Islet of Langerhans (tissue), 1 donor: ENCODE measurements at regions not wholly inside any gene's neighbourhood (a gene's known extent, or its start where the extent isn't known, plus 50 kb on each side); places are given as distances from the start of the nearest gene placed in this dataset.

Experiments
- FAIRE-seq: peaks from one replicate; lab custom pipeline; 2011; peaks lifted over from hg19 to GRCh38; lab: Jason Lieb, UNC

DNA sequence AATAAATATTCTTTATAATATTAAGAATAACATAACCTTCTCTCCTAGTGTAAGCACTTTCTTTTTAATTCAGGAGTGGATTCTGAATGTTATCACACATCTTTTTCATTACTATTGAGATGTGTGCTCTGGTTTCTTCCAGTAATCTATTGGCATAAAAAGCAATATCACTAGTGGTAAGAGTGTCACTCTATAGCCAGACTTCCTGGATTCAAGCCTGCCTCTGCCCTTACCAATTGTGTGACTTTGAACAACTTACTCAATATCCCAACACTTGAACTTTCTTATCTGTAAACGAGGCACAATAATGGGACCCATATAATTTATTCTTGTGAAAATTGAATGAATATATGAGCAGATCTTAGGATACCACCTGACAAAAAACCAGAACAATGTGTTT lies 71.0 kb downstream of the SEM1 start:
- FAIRE-seq = no peak

DNA sequence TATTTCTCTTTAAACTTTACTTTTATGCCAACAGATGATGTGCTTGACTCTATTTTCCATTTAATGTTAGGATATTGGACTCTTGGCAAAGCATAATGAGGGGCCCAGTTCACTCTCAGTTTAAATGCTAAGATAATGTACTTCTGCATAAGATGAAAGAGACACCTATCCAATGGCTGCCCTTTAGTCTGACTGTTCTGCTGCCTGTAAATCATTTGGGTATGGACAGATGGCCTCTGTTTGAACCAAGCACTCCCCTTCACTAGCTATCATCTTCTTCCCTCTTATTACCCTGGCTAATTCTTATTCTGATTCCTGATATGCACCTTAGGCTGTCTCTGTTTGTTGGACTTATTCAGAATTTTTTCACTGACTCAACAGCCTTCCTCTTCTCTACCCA lies 72.1 kb downstream of the SEM1 start:
- FAIRE-seq = no peak

DNA sequence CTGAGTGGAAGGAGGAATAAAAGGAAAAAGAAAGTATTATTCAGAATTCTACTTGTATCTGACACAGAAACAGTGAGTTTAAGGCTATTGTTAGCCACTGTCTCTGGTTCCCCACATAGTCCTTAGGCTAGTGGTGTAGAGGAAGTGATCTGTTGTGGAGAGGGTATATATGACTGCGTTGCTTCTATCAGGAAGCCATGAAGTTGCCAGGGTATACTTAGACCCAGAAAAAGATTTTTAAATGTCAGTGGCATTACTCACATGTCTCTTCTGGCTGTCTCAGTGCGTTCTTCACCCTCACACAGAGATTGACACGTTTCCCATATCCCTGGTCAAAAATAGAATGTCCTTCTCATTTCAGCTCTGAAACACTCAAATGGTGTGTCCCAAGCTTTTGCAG lies 72.7 kb downstream of the SEM1 start:
- no peak for FAIRE-seq

DNA sequence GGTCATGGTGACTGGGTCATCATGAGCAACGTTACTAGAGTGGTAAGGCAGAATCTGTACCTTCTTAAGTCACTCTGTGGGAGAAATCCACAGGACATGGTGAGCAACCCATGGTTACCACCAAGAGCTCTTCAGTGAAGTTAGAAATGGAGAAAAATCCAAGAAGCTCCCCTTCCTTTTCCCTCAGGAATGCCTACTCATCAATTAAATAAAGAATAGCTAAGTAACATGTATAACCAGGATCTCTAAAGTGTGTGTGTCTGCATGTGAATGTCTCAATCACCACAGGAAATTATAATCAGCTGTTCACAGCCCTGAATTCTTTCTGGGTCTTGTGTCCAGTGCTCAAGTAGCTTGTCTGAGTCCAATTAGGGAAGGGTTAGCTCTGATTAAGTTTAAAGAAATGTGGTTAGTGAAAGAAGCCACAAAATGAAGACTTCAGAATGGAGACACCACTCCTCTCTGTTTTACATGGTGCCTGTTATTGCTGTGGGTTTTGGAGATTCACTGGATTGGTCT lies 73.2 kb downstream of the SEM1 start:
- FAIRE-seq = no peak

DNA sequence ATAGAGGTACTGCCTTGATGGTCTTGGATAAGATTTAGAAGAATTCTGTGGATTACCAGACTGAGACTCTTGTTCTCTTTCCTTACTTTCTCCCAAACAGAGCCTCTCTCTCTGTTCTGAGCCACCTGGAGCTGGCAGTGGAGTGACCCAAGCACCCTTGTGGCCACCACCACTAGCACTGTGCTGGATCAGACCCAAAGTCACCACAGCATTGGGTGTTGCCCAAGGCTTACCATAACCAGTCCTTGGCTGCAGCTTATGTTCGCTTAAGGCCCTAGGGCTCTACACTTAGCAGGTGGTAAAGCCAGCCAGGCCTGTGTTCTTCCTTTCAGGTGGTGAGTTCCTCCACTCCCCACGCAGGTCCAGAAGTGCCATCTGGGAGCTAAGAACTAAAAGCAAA lies 79.8 kb downstream of the SEM1 start:
- no peak for FAIRE-seq

DNA sequence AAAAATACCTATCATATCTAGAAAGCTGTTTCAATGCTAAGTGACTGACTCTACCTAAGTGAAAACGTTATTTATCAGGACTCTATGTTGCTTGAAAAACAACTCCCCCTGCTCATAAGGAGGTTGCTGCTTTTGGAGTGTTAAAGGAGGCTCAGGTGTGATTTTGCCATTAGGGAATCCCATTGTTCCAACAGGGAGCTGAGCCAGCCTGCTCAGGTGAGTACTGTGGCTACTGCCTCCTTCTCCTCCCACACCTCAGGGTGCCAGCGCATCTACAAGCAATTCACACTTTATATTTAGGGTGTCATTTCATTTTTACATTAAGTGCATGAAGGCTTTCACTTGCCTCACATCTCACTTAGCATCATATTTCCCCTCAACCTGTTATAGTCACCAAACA lies 84.7 kb downstream of the SEM1 start:
- no peak for FAIRE-seq

DNA sequence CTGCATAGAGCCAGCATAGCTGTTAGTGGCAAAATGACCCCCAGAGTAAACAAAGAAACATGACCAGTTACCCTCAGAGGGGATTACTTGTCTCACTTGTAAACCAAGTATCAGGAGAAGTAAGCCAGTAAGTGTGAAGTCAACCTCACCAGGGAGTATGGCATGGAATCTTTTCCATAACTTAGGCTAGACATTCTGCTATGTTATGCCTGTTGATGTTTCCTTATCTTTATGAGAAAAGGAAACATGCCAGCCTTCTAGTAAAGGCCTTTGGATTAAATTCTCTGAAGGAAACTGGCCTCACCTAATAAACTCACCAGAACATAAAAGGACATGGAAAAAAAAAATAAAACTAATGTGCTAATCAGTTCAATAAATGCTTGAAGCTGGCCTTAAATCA lies 87.7 kb downstream of the SEM1 start:
- FAIRE-seq = no peak

DNA sequence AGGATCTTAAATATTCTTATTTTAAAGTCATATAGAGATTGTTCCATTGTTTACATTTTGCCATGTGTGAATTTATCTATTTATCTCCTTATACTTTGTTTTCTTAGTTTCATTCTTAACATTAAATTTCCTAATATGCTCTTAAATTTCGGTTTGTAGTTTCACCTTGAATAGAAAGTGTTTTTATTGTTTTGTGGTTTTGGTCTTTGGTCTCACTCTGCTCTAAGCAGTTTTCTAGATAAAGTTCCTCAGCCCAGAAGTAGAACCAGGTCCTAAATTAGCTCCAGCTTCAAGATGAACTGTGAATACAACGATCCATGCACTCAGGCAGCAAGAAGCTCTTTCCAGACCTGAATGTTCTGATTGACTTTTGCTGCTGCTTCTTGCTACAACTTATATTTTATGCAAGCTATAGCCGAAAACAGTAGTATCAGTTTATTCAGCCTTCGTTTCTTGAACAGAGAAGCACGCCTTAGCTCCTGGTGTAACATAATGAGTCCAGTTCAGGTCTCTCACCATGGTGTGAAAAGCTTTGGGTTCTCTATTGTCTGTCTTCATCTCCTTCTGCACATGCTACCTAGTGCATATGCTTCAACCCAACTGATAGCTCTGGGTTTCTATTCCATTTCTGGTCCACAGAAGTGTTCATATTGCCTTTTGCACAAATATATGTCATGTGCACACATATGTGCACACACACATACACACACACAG lies 95.3 kb downstream of the SEM1 start:
- FAIRE-seq = no peak

DNA sequence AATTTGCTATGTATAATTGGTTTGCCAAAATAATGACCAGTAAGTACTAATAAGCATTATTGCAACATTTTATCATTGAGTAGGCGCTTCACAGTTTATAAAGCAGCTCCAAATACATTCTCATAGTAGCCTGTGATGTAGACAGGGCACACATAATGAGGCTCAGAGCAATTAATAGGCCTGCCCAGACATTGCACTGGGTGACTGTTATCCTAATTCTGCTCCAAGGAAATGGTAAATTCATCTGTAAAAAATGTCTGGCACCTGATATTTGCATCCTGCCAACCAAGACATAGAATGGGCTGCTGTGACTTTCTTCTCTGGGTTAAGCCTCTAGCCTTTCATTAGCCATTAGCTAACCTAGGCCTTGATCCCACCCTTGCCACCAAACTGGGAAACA lies 97.6 kb downstream of the SEM1 start:
- no peak for FAIRE-seq

DNA sequence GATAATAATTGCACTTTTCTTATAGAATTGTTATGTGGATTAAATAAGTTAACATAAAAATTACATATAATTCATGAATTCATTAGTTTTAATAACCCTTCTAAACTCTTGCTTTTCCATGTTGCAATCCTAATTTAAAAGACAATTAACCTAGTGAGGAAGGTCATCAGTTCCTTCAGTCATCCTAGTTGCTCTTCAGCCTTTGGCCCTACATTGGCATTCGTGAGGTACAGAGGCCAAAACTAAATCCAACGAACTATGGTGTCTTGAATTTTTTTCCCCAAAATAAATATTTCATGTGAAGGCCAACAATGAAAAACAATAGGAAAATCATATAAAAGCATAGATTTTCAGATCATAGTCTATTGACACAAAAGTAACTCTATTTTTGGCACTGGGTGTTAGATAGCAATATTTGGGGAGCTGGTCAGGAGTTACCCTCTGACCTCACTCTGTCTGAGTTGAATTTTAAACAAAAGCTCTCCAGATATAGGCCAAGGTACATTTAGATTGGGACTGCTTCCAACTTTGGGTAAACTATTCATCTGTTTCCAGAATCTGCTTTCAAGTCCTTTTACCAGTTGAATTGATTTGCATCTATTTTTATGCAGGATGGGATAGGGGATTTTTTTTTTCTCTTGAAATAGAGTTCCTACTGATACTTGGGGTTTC lies 104.5 kb downstream of the SEM1 start:
- FAIRE-seq = no peak

DNA sequence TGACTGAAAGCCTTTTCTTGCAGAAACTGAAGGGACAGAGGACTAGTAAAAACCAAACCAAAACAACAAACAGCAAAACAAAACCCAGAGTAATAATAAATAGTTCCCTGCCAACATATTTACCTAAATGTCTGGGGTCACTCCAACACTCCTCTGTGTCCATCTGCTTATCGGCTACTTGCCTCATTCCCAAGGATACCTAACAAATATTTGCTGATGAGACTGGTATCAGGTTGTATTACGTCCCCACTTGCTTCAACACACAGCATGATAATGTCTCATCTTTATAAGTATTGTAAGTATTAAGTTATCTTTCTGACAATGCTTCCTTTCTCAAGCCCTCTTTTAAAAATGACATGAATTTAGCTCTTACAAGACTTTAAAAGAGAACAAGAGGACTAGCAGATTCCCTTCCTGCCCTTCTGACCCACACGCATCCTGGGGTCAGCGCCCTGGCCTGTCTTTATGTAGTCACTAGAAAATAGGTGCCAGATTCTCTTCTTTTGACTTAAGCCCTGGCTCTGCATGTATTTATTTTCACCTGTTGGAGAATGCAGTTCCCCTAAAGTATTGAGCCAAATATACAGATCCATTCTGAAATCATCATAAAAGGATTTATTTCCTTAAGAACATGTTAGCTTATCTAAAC lies 110.2 kb downstream of the SEM1 start:
- FAIRE-seq = no peak

DNA sequence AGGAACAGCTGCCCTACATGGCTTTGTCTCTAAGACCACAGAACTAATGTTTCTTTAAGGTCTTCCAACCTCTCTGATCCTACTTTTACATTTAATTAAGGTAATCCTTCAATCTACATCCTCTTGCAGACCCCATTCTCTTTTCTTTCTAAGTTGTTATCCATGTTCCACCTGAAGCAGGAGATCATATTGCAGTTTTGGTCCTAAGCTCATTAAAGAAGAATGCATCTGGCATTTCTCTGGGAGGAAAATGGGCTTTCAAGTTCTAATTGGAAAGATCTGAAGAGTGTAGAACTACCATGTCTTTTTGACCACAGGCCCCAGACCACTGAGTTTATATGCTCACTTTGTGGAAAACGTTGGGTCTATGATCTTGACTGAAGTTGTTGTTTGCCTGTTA lies 111.2 kb downstream of the SEM1 start:
- no peak for FAIRE-seq

DNA sequence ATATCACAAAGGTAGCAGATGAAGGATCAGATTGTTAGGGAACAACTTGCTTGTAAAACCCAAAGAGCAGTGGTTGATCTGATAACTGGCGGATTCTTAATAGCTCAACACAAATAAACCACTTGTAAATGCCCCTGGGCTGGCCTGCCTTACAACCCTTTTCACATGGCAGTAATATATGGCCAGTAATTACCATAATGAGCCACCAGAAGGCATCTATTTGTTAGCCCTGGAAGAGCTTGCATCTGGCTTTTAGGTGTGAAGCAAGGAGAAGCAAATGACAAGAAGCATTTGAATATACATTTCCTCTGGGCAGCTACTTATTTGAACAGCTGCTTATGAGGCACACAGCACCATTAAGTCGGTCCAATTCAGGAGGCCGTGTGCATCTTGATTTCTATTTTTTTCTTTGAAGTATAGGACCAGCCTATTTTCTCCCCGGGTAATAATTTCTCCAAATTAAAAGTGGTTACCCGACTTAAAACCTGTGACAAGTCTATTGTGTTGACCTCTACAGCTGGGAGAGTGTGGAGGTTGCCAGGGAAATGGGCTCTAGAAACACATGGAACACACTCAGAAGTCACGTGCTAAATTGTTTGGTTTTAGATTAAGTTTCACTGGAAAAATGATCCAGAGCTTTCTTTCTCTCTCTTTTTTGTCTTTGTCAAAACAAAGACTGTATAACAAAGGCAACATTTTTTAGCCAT lies 113.4 kb downstream of the SEM1 start:
- peak; percentile 30 for FAIRE-seq

DNA sequence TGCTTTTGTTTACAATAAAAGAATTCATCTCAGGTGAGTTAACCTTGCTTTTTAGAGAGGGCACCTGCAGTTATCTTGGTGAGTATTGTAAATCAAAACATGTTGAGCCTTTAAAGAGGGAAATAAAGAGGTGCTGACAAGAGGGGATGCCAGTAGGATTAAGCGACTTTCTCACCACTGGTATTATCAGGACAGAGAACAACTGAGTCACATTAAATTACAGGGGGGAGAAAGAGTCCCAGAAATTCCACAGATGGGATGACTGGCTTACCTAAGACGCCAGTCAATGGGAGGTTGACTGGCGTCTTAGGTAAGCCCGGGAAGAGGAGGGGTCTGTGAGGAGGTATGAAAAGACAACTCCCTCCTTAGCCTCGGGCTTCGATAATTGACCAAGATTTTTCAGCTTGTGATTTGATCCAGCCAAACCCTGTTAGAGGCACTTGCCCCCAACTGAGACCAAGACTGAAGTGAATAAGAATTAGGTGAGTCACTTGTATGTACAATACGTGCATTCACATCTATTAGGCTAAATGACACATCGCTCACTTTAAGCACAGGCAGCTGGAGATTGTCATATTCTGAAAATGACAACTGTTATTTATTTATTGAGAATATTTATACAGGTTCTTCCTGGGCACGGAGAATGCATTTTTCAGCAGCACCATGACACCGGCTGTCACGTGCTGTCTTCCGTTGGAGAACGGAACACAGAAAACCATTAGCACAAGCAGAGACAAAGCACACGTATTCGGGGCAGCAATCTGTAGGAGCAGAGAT lies 117.6 kb downstream of the SEM1 start:
- no peak for FAIRE-seq

DNA sequence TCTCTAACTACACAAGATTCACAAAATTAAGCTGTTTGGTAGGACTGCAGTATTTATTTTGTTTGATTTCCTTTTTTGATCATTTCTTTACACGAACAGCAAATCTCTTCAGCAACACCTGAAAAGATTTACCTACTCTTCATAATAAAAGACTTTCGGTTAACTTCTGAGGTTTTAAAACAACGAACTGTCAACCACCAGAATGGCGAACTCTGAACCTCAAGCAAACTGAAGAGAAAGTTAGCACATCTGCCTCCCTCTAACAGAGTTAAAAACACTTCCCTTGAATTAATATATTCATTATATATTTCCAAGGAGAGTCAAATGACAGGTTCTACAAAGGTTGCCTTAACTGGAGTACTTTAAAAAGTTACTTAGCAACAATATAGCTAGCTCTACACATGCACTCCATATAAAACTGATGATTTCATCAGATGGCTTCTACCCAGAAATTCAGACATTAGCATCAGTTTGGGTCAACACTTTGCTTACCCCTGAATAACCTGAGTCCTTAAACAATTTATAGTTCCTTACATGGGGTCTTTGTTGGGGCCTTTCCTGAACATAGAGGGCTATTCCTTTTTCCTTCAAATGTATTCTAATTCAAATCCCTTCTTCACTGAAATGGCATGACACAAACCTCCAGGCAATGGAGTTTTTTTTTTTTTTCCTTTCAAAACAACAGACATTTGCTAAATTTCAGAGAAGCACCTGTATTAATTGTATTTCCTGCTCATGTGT lies 118.3 kb downstream of the SEM1 start:
- no peak for FAIRE-seq

DNA sequence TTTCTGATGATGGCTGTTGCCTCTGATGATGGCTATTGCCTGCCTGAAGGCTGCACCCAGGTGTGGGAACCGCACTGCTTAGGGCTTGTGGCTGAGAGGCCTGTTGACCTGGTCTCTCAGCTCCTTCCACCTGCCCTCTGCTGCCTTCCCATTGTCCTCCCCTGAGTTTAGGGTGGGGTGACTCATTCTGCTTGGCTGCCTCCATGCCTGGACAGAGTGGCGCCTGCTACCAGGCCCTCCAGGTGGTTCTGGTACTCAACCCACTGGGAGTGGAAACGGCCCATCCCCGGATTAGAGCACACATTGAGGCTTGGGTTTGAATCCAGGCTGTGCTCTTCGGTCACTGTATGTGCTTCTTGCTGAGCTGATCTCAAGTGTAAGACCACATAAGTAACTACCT lies 120.6 kb downstream of the SEM1 start:
- no peak for FAIRE-seq

DNA sequence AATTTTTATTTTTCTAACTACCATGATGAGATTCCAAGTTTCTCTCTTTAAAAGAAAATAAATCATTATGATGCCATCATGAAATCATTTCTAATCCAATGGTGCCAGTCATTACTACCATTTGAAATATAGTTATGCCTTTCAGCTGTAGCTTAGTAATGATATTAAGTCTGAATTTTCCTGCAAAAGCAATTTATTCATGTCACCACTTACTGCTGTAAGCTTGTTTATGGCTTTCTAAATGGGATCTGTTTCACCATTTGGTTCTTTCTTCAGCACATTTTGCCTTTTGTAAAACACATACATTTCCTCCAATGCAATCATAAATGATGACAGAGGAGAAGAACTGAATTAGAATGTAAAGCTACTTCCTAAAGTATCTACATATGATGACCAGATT lies 130.5 kb downstream of the SEM1 start:
- FAIRE-seq = no peak

DNA sequence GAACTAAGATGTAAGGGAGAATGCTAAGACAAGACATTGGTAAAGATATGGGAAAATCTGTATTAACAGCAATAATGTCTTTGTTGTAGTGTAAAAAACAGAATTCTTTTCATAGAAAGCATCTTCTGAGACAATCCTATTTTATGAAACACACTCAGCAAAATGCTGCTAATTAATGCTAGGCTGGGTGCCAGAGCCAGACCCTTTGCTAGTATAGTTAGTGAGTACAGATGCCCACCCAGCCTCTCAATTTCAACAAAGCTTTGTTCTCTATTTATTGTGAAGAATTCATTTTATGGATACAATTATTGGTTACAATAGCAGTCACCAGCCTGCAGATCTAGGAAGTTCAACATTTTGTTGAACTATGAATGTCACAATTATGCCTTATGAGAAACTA lies 131.0 kb downstream of the SEM1 start:
- FAIRE-seq = no peak

DNA sequence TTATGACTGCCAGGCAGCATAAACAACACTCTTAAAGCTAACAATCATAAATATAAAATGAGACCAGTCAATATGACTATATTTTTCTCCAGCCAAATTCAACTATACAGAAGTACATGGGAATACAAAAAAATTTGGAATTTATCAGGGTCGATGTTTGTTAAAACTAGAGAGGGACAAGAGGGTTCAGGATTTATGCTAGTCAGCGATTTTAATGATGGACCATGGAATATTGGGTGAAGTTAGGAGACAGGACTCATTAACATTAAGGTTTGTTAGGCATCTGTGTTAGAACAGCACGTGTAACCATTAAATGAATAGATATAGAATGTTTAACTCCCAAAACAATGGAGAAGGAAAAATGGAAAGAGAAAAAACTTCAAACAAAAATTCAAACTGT lies 146.2 kb downstream of the SEM1 start:
- FAIRE-seq = no peak

DNA sequence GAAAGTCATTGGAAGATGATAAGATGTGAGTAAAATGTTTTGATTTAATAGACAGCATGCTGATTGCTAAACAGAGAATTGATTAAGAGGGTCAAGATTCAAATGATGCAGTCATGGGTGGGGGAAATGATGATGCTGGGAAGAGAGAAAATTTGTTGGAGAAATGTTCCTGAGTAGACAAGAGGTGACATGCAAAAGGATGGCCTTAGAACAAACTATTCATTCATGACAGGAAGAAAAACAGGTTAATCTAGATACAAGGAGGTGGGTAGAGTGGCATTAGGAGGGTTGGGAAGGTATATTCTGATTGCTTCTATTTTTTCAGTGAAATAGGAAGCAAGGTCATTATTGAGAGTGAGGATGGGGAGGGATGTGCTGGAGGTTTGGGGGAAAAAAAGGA lies 146.7 kb downstream of the SEM1 start:
- FAIRE-seq = no peak

DNA sequence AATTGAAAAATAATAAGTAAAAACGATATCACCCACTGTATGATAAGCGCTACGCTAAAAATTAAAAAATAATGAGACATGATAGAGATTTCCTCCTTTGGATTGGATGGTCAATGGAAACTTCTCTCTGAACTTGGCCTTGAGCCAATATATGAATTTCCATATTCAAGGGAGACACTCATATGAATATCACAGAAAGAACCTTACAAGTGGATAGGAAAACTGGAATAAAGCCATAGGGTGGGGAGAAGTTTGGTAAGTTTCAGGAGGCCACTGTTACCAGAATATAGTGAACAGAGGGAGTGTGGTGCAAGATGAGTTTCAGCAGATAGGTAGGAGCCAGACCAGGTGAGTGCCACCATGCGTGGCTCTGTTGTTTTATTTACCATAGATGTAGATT lies 147.2 kb downstream of the SEM1 start:
- no peak for FAIRE-seq
